ENCODE measurements at regions not wholly inside any gene's neighbourhood (a gene's known extent, or its start where the extent isn't known, plus 50 kb on each side); places are given as distances from the start of the nearest gene placed in this dataset.

GRCh38 chr6:139925894-139926641, 551.6 kb upstream of the CITED2 start:
- DNase-seq (ENCODE audit: low read depth): no peak

GRCh38 chr6:139923964-139924475, 549.6 kb upstream of the CITED2 start:
- peak; percentile 11 for DNase-seq (ENCODE audit: low read depth)

- no peak for DNase-seq (ENCODE audit: low read depth)
Measured at GRCh38 chr6:139922236-139922635, 547.8 kb upstream of the CITED2 start.

GRCh38 chr6:139920776-139921100, 546.3 kb upstream of the CITED2 start:
- DNase-seq (ENCODE audit: low read depth): no peak

- no peak for DNase-seq (ENCODE audit: low read depth)
Measured at GRCh38 chr6:139920027-139920775, 545.8 kb upstream of the CITED2 start.

- DNase-seq (ENCODE audit: low read depth): no peak
Measured at GRCh38 chr6:139919107-139920026, 544.9 kb upstream of the CITED2 start.

- no peak for DNase-seq (ENCODE audit: low read depth)
Measured at GRCh38 chr6:139917951-139918630, 543.6 kb upstream of the CITED2 start.

- DNase-seq (ENCODE audit: low read depth): no peak
Measured at GRCh38 chr6:139914910-139915309, 540.5 kb upstream of the CITED2 start.

- no peak for DNase-seq (ENCODE audit: low read depth)
Measured at GRCh38 chr6:139912735-139913400, 538.4 kb upstream of the CITED2 start.

- no peak for DNase-seq (ENCODE audit: low read depth)
Measured at GRCh38 chr6:139909992-139910391, 535.5 kb upstream of the CITED2 start.

GRCh38 chr6:139905404-139906052, 531.1 kb upstream of the CITED2 start:
- DNase-seq (ENCODE audit: low read depth): no peak

GRCh38 chr6:139904568-139904967, 530.1 kb upstream of the CITED2 start:
- no peak for DNase-seq (ENCODE audit: low read depth)

GRCh38 chr6:139904158-139904533, 529.7 kb upstream of the CITED2 start:
- no peak for DNase-seq (ENCODE audit: low read depth)

GRCh38 chr6:139903411-139904157, 529.1 kb upstream of the CITED2 start:
- DNase-seq (ENCODE audit: low read depth): no peak

- no peak for DNase-seq (ENCODE audit: low read depth)
Measured at GRCh38 chr6:139895205-139895793, 520.9 kb upstream of the CITED2 start.

GRCh38 chr6:139894271-139894670, 519.8 kb upstream of the CITED2 start:
- no peak for DNase-seq (ENCODE audit: low read depth)

GRCh38 chr6:139891471-139891870, 517.0 kb upstream of the CITED2 start:
- no peak for DNase-seq (ENCODE audit: low read depth)

- DNase-seq (ENCODE audit: low read depth): peak; percentile 15
Measured at GRCh38 chr6:139888681-139889122, 514.3 kb upstream of the CITED2 start.

GRCh38 chr6:139887275-139887674, 512.8 kb upstream of the CITED2 start:
- no peak for DNase-seq (ENCODE audit: low read depth)

Data from RPMI7951 (cell line).